ENCODE measurements at regions not wholly inside any gene's neighbourhood (a gene's known extent, or its start where the extent isn't known, plus 50 kb on each side); places are given as distances from the start of the nearest gene placed in this dataset.

DNA sequence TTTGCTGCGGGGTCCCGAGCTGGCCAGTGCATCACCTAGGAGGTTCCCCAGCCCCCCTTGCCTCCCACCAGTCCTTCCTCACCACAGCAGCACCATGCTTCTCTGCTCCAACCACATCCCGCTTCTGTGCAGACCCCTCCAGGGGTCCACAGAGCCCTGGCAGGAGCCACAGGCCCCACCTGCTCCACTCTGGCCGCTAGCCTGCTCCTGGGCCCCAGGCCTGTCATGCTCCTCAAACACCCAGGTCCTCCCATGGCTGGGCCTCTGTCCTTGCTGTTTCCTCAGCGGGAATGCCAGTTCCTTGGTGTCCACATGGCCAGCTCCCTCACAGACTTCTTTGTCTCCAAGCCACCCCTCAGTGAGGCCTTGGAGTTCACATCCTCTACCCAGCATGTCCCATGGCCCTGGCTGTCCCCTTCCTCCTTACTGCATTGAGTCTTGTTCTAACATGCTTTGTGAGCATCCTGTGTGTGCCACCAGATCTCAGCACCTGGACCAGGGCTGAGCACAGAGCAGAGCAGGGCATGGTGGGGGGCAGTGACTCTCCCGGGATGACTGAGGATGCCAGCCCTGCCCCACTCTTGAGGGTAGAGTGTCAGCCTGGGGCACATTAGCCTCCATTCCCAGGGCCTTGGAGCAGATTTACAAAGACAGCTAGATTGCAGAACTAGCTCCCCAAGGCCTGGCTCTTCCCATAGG lies 201.0 kb upstream of the HS6ST1 start:
- POLR2A ChIA-PET (ENCODE audit: low non-redundant PET), result no interaction called here
- Histone ChIP-seq H3K4me3 (ENCODE audit: low read depth, low read length, poor library complexity, severe bottlenecking) (no peak overlapping the region), H3K36me3 (ENCODE audit: insufficient read depth, low read length, poor library complexity, severe bottlenecking) (no peaks in the 10 kb centered on the region), H3K27me3 (replicated peaks; ENCODE audit: insufficient read depth, low read depth, low read length, poor library complexity) (no peaks in the 10 kb centered on the region), H3K9me3 (ENCODE audit: low read depth, low read length, poor library complexity, severe bottlenecking) (no peaks in the 10 kb centered on the region), H3K27ac (ENCODE audit: low read depth, low read length, poor library complexity, severe bottlenecking) (no peak overlapping the region), H3K4me1 (ENCODE audit: insufficient read depth, low read length, poor library complexity, severe bottlenecking) (no peaks in the 10 kb centered on the region)
- intact Hi-C loops (cut with micrococcal nuclease; ENCODE audit: unreplicated experiment), result no loop called here
- BruUV-seq (replicated peaks), result no TSS peak
- TF ChIP-seq EZH2 (IDR thresholded peaks at IDR 0.05; ENCODE audit: borderline replicate concordance, low read depth, low read length, poor library complexity, severe bottlenecking), result no peak
- TF ChIP-seq, protein P1, sequence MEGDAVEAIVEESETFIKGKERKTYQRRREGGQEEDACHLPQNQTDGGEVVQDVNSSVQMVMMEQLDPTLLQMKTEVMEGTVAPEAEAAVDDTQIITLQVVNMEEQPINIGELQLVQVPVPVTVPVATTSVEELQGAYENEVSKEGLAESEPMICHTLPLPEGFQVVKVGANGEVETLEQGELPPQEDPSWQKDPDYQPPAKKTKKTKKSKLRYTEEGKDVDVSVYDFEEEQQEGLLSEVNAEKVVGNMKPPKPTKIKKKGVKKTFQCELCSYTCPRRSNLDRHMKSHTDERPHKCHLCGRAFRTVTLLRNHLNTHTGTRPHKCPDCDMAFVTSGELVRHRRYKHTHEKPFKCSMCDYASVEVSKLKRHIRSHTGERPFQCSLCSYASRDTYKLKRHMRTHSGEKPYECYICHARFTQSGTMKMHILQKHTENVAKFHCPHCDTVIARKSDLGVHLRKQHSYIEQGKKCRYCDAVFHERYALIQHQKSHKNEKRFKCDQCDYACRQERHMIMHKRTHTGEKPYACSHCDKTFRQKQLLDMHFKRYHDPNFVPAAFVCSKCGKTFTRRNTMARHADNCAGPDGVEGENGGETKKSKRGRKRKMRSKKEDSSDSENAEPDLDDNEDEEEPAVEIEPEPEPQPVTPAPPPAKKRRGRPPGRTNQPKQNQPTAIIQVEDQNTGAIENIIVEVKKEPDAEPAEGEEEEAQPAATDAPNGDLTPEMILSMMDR (conservative IDR thresholded peaks at IDR 0.05; ENCODE audit: low read depth, low read length), result no peak
- CTCF ChIA-PET, result no interaction called here
- DNase-seq (ENCODE audit: low spot score), result no peak

DNA sequence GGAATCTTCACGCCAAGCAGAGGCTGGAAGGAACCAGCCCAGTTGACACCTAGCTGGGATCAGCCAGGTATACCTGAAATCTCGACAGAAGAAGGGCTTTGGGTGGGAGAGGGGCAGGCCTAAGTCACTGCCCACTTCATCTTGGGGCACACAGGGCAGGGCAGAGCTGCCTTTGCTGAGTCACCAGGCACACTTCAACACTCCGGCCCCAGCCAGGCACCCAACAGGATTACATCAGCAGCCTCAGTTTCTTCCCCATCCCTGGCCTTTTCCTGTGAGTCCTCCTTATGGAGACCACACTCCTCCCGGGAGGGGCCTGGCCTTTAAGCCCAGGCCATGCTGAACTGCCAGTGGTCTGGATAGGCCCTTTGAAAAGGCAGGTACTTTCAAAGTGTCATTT lies 201.7 kb upstream of the HS6ST1 start:
- CTCF ChIA-PET, result no interaction called here
- intact Hi-C loops (cut with micrococcal nuclease; ENCODE audit: unreplicated experiment), result no loop called here
- no peaks in the 10 kb centered on the region for H3K4me1 ChIP-seq (ENCODE audit: insufficient read depth, low read length, poor library complexity, severe bottlenecking)
- POLR2A ChIA-PET (ENCODE audit: low non-redundant PET), result no interaction called here
- H3K27me3 ChIP-seq (replicated peaks; ENCODE audit: insufficient read depth, low read depth, low read length, poor library complexity), result no peaks in the 10 kb centered on the region
- no peak overlapping the region for H3K27ac ChIP-seq (ENCODE audit: low read depth, low read length, poor library complexity, severe bottlenecking)
- BruUV-seq (replicated peaks), result no TSS peak
- DNase-seq (ENCODE audit: low spot score), result no peak
- no peak overlapping the region for H3K4me3 ChIP-seq (ENCODE audit: low read depth, low read length, poor library complexity, severe bottlenecking)
- no peak for TF ChIP-seq EZH2 (IDR thresholded peaks at IDR 0.05; ENCODE audit: borderline replicate concordance, low read depth, low read length, poor library complexity, severe bottlenecking)
- TF ChIP-seq, protein P1 (conservative IDR thresholded peaks at IDR 0.05; ENCODE audit: low read depth, low read length), result no peak
- no peaks in the 10 kb centered on the region for H3K9me3 ChIP-seq (ENCODE audit: low read depth, low read length, poor library complexity, severe bottlenecking)
- no peaks in the 10 kb centered on the region for H3K36me3 ChIP-seq (ENCODE audit: insufficient read depth, low read length, poor library complexity, severe bottlenecking)

DNA sequence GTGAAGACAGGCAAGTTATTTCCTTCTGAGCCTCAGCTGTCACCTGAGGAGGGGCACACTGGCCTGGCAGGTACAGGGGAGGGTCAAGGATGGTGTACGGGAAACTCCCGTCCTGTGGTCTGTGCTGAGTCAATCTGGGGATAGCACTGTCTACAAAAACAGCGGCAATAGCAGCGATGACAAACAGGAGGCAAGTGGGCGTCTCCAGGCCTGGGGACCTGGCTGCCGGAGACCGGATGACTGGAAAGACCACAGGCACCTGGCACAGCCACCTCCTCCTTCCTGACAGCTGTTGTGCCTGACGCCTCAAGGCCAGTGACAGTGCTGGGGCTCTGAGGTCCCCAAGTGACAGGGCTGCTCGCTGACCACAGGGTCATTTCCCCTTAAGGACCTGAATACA lies 202.1 kb upstream of the HS6ST1 start:
- POLR2A ChIA-PET (ENCODE audit: low non-redundant PET), result no interaction called here
- Histone ChIP-seq H3K9me3 (ENCODE audit: low read depth, low read length, poor library complexity, severe bottlenecking) (no peaks in the 10 kb centered on the region), H3K4me3 (ENCODE audit: low read depth, low read length, poor library complexity, severe bottlenecking) (no peak overlapping the region), H3K27ac (ENCODE audit: low read depth, low read length, poor library complexity, severe bottlenecking) (no peak overlapping the region), H3K27me3 (replicated peaks; ENCODE audit: insufficient read depth, low read depth, low read length, poor library complexity) (no peaks in the 10 kb centered on the region), H3K36me3 (ENCODE audit: insufficient read depth, low read length, poor library complexity, severe bottlenecking) (no peaks in the 10 kb centered on the region), H3K4me1 (ENCODE audit: insufficient read depth, low read length, poor library complexity, severe bottlenecking) (no peaks in the 10 kb centered on the region)
- CTCF ChIA-PET, result no interaction called here
- no peak for DNase-seq (ENCODE audit: low spot score)
- no TSS peak for BruUV-seq (replicated peaks)
- TF ChIP-seq EZH2 (IDR thresholded peaks at IDR 0.05; ENCODE audit: borderline replicate concordance, low read depth, low read length, poor library complexity, severe bottlenecking), result no peak
- TF ChIP-seq, protein P1 (conservative IDR thresholded peaks at IDR 0.05; ENCODE audit: low read depth, low read length), result no peak
- intact Hi-C loops (cut with micrococcal nuclease; ENCODE audit: unreplicated experiment), result no loop called here

All from A673 (cell line).